GM19467 (cell line): ENCODE measurements at regions not wholly inside any gene's neighbourhood (a gene's known extent, or its start where the extent isn't known, plus 50 kb on each side); places are given as distances from the start of the nearest gene placed in this dataset.

Experiments
- ATAC-seq: cut with Tn5 transposase; IDR thresholded peaks from one replicate; pipeline ENCODE4 v1.9.1; 2021; ENCODE audit warnings: mild to moderate bottlenecking, moderate library complexity; ENCODE audit not compliant: unreplicated experiment

DNA sequence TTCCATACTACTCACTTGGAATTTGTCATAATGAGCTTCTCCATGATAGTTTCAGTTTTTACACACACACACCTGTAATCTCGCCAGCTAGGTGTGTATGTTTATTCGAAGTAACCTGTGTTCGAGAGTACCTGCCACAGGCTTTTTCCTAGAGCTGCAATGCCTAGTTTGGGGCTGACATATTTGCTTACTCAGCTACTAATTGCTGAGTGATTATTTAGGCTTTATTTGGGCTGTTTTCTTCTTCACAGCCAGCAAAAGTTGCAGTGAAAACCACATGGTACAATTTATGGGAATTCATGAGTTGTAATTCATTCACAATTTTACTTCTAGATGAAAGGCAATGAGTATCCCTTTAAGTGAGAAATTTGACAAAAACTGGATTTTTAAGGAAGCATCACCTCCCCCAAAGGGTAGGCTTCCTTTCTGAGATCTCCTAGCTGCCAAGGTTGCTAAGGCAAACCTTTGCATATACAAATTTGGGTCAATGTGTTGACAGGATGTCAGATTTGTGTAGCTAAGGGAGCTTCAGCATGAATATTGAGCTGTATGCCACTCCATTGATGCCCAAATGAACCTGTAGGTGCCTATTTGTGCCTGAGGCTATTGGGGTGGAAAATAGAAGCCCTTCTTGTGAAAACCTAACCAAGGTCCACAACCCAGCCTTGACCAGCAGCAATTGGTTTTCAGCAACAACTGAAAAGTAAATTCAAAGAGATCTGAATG, 108.7 kb upstream of the OTX2 start:
- no peak for ATAC-seq

DNA sequence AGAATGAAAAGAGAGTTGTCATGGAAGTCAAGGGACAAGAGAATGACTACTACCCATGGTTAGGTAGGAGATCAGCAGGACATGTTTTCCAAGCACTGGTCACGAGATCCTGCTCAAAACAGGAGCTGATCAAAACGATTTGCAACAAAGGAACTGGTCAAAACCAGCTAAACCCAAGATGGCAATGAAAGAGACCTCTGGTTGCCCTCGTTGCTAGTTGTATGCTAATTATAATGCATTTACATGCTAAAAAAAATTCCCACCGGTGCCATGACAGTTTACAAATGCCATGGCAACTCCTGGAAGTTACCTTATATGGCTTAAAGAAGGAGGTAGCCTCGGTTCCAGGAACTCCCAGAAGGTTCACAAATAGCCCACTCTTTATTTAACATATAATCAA, 95.0 kb upstream of the OTX2 start:
- no peak for ATAC-seq

DNA sequence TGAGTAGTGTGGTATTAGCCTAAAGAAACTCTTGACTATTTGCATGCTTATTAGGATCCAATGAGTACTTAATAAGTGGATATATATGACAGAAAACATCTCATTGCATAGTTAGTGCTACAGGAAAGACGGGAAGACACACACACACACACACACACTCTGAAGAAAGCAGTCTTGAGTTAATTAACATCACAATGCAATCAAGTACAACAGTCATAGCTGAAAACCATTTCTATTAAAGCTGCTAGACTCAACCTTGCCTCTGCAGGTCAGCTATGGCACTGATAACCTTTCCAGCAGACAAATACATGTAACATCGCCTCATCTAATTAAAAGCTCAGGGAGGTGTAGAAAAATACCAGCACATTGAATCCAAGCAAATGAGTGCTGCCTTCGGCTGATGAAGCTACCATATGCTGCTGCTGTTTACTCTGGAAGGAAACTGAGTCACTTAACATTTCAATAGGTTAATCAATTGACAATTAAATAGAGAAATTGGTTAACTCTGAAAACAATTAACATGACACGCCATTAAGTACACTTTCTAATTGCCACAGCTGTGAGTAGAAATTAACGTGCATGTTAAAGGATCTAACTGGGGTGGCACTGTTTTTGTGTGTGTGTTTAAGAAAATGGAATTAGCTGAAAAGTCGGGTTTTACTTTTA, 93.2 kb upstream of the OTX2 start:
- no peak for ATAC-seq

DNA sequence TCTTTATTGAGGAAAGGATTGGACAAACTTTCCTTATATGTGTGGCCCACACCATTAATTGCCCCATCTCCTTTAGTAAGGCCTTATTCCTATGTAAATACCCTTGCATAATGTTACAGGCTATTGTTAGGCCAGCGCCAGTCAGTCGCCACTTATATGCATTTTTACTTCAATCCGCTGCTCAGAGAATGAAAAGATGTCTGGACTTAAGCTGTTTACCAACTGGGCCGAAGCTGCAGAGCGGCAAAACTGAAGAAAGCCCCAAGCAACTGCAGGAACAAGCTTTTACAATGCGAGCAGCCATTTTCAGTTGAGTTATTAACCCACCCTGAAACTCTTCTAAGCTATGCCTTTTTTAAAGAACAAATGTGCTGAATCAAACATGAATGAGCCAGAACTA, 92.1 kb upstream of the OTX2 start:
- no peak for ATAC-seq

DNA sequence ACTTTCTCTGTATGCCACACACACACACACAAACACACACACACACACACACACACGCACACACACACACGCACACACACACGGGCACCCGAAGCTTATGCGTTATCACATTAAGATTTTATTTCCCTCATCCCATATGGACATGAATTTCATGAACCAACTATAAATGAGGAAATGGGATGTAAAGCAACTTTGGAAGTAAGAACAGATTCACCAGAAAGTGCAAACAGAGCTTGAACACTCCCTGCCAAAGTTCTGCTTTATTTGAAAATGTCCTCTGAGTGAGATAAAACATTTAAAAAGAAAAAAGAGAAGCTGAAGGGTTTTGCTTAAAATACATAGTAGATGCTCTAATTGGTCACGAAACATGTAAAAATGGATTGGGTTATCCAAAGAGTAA, 90.4 kb upstream of the OTX2 start:
- no peak for ATAC-seq

DNA sequence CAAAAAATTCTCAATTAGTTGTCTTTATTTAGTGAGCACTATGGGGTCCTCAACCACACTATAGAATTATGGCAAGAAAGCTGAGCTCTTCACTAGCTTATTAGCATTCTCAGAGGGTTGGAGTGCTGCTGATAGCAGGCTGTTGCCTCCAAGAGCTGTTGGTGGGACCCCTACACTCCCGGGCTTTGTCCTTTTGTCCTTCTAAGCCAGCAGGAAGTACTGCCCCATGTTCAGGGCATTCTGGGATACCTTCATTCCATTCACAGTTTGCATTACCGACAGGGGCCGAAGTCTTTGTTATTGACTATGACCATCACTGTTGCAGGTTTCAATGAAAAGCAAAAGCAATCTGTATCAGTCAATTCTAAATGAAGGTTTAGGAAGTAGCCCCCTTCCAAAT, 89.5 kb upstream of the OTX2 start:
- ATAC-seq, result no peak

DNA sequence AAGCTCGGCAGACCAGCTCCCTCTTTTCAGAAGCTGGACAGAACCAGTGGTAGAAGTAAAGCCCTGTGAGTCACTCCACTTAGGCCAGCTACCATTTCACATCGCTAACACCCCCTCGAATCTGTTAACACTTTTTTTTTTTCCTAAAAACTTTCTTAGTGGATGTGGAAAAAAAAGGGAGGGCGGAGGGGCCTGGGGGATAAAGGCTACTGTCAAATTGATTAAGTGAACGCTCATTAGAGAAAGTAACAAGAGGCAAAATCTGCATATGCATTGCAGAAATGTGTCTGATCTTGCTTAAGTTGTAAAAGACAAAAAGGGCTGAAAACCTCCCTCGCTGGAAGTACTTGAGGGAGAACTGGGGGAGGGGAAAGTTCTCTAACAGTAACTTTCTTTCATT, 86.6 kb upstream of the OTX2 start:
- ATAC-seq, result no peak

DNA sequence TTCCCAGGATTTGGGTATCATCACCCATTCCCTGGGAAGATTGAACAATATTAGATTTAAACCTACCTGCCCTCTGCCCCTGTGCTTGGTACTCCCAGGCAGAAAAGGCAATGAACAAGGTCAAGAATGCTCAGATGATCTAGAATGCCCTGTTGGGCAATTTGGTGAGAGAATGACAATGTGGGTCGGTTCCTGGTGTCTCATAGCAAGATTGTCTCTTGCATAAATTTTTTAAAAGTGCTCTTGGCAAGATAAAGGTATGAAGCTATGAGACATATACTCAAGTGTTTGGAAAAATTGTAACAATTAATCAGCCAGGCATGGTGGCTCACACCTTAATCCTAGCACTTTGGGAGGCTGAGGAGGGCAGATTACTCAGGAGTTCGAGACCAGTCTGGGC, 86.0 kb upstream of the OTX2 start:
- no peak for ATAC-seq

DNA sequence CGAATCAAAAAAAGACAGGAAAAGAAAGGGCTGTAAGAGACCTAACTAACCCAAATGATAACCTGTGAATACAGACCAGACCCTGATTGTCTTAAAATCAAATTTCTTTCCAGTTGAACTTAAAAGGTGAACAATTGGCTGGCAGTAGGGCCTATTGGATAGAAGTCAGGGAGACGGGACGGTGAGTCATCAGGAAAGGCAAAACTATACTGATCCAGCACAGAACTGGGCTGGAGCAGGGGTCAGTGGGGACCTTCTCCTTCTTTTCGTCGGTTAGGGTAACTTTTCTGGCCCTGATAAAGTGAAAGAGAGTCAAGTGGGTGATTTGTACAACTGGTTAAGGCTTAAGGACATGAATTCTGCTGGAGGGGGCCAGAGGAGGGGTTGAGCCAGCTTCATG, 84.9 kb upstream of the OTX2 start:
- ATAC-seq, result no peak

DNA sequence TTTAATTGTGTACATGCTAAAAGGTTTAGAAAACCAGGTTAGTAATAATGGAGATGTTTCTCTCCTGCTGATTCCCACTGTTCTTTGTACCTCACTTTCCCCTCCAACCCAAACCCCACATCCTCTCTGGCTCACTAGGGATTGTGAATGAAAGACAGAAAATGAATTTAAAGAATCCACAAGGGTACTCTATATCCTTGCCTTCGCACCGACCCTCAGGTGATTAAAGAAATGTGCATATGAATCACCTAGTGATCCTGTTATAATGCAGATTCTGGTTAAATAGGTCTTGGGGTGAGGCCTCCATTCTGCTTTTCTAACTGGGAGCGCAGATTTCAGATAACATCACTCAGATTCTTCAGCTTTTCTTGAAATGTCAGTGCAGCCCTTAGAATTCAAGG, 84.3 kb upstream of the OTX2 start:
- no peak for ATAC-seq

DNA sequence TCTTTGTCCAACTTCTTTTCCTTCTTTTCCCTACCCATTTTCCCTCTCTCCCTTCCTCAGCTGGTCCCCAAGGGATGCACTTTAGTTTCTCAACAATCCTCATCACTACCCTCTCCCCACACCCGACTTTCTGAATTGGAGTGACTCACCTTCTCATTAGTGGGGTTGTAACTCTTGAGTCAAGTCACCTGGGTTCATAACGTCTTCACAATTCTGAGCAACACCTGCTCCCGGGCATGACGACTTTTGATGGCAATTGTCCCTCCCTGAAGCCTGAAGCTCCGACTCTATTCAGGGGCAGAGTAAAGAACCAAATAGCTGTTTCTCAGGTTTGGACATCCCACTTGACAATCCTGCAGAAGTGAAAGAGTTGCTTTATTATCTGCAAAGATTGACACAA, 82.7 kb upstream of the OTX2 start:
- no peak for ATAC-seq

DNA sequence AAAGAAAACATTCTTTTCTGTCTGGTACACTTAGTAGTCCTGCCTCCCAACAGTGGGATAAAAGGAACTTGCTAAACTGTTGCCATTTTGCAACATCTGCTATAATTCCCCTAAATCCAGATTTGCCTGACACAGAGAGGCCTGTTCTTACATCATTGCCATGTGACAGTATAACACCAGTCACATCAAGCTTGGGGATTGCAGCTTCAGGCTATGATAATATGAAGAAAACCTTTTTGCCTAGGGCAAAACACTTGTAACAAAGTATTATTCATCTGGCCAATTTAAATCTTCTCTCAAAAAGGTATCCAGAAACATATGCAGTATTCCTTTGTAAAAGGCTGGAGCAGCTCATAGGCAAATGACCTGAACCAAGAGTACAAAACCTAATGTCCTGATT, 80.9 kb upstream of the OTX2 start:
- ATAC-seq, result no peak

DNA sequence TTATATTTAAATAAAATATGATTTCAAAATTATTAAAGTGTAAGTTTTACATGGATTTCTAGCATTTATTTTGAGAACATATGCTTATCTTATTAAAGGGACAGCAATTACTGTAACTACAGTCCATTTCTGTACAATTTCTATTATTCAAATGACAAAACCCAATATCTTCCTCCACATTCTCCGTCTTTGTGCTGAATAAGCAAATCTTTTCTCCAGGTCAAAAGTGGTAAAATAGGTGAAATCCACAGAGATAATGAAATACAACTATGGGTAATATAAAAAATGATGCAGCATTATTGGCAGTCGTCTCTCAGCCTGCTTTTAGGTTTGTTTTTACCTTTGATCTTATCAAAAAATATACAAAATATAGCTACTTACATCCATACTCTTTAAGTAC, 79.4 kb upstream of the OTX2 start:
- ATAC-seq, result no peak

DNA sequence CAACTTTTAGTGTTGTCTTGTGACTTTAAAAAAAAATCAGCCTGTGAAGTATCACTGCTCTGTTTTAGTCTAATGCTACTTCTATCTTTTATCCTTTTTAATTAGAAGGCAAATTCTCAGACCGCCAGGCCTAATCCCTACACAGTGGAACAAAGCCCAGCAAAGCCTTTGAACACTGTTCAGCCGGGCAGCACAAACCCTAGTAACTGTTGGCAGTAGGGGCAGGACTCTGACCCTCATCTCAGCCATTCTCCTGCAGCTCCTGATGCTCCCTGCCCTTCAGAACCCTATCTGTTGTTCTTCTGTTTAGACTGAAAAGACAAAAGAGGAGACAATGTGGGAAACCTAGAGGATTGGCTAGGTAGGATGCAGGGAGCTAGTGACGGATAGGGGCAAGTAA, 78.0 kb upstream of the OTX2 start:
- ATAC-seq, result no peak

DNA sequence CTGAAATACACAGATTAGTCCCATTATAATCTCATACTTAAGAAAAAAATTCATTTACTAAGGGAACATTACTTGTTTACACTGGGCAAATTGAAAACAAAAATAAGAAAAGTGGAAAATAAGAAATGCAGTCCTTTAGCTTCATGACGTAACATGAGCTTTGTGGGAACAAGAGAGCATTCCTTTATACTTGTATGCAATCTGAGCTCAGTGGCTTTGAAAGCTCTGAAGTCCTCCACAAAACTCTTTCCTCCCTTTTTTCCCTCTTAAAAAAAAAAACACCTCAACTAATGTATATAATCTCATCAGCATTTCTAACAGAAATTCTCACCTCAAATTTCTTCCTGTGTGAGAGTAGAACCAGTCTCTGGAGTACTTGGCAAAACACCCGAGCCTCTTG, 76.9 kb upstream of the OTX2 start:
- no peak for ATAC-seq

DNA sequence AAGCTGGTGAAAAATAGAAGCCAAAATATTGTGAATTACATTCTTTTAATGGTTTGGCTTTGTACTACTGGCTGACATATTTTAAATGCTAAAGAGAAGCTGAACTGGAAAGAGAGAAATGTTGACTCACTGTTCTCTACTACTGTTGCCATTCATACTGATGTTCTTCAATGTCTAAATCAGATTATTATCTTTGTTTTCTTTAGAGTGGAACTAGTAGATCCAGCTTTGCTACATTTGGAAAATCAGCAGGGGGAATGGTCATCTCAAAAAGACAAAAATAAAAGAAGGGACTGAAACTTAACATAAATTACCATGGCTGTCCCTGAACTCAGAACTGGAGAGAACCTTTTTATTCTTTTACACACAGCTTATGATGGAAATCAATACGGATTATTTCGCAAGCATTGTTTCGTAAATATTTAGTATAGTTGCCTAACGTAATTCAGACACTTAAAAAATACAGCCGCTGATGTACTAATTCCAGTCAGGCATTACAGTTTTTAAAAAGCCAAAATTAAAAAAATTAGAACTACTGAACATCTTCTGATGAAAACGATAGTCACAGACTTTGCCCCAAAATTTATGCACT, 76.3 kb upstream of the OTX2 start:
- ATAC-seq, result no peak

DNA sequence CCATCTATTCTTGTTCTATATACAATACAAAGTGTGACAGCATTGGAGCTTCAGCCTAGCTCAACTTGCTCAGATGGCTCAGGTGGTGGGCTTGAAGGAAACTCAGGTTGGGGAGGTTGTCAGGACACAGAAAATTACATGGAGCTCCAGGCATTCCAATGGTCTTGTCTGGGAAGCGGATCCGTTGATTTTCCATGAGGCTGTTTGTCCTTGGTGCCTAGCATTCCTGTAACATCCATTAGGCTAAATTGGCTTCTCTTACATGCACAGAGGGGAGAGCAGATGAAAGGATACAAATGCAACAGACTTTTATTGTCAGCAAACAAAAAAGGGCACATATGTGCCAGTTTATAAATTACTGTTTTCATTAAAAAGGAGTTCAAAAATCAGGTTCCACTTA, 75.5 kb upstream of the OTX2 start:
- no peak for ATAC-seq

DNA sequence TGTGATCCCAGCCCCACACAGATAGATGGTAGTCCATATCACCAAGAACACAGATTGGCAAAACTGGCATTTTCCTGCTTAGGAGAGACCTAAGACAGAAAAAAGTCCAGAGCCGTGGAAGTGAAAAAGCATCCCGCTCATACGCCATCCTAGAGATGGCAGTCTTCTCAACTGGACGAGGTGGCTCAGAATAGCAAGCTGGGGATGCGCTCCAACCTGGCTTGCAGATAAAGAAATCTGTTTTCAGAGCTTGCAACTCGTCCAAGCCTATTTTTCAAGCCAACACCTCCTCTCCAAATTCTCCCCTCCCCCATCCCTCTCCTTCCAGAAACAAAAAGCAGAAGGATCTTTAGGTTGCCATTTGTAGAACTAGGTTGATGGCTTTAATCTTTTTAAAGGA, 74.3 kb upstream of the OTX2 start:
- no peak for ATAC-seq

DNA sequence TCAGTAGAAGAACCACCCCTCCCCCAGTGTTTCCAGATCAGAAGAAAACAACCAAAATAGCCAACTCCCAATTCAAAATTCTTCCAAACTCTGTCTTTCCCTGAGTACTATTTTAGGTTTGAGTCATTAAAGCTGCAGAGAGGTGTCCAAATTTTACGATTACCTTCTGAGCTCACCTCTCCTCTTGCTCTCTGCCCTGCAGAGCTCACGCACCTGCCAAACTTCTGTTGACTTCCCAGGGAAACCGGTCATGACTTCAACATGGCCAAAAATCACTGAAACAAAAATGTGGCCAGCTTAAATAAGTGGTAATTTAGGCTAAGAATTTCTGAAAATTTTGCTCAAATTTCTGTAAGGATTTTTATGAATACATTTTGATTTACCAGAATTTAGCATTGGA, 70.9 kb upstream of the OTX2 start:
- ATAC-seq, result no peak

DNA sequence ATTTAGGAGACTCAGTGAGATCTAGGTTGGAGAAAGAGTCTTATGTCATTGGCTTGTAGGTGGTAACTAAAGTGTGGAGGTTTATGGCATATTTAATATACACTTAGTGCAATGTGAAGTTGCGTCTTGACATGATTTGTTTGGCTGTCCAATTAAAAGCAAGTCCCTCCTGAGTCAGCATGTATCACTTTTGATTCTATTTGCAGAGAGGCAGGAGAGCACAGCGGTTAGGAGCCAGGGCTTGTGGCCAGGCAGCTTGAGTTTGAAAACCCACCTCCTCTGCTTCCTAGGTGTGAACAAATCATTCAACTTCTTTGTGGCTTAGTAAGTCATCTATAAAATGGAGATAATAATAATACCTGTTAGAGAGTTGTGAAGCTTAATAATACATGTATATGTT, 68.5 kb upstream of the OTX2 start:
- ATAC-seq, result no peak

DNA sequence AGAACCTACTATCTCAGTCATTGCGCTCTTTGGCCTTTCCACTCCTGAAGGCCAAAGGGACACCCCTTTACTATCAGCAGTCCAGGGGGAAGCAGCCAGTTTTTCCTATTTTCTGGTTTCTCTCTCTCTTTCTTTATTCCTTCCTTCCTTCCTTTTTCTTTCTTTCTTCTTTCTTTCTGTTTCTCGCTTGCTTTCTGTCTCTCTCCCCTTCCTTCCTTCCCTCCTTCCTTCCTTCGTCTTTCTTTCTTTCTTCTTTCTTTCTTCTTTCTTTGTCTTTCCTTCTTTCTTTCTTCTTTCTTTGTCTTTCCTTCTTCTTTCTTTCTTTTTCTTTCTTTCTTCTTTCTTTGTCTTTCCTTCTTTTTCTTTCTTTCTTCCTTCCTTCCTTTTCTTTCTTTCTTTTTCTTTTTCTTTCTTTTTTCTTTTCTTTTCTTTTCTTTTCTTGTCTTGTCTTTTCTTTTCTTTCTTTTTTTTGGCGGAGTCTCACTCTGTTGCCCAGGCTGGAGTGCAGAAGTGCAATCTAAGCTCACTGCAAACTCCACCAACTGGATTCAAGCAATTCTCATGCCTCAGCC, 64.9 kb upstream of the OTX2 start:
- ATAC-seq, result no peak

DNA sequence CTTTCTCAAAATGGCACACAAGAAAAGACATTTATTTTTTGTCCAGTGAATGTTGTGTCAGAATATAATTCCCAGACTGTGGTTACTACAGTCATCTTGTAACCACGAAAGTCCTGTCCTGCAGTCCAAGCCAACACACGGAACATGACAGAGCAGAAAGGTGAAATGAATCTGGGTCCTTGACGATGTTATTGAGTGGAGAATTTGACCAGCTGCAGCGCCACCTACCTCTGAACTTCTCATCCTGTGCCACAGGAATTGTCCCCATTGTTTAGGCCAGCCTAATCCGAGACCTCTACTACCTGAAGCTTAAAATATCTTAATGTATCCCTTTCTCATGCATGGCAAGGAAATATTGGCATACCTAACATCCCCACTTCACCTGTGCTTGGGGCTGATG, 64.1 kb upstream of the OTX2 start:
- ATAC-seq, result no peak
